HG02970 (cell line): ENCODE measurements at regions not wholly inside any gene's neighbourhood (a gene's known extent, or its start where the extent isn't known, plus 50 kb on each side); places are given as distances from the start of the nearest gene placed in this dataset.

Source experiments
- ATAC-seq: cut with Tn5 transposase; IDR thresholded peaks from one replicate; pipeline ENCODE4 v1.9.1; 2021; ENCODE audit warnings: mild to moderate bottlenecking, moderate library complexity, moderate number of reproducible peaks; ENCODE audit not compliant: unreplicated experiment, low FRiP score

GRCh38 chr10:62543571-62544355 lies 169.6 kb downstream of the ZNF365 start:
- ATAC-seq = no peak

GRCh38 chr10:62545160-62546066 lies 171.2 kb downstream of the ZNF365 start:
- no peak for ATAC-seq

GRCh38 chr10:62548686-62549085 lies 174.5 kb downstream of the ZNF365 start:
- ATAC-seq = no peak

- ATAC-seq = no peak
These were observed 176.0 kb downstream of the ZNF365 start for GRCh38 chr10:62550173-62550572.

GRCh38 chr10:62554632-62555199 lies 180.5 kb downstream of the ZNF365 start:
- no peak for ATAC-seq

- no peak for ATAC-seq
These were observed 185.5 kb downstream of the ZNF365 start for GRCh38 chr10:62559481-62560200.

- ATAC-seq = no peak
These were observed 186.1 kb downstream of the ZNF365 start for GRCh38 chr10:62560201-62560819.

- no peak for ATAC-seq
These were observed 187.0 kb downstream of the ZNF365 start for GRCh38 chr10:62561151-62561550.

- no peak for ATAC-seq
These were observed 187.9 kb downstream of the ZNF365 start for GRCh38 chr10:62562101-62562500.

GRCh38 chr10:62562795-62563194 lies 188.6 kb downstream of the ZNF365 start:
- ATAC-seq = no peak

- no peak for ATAC-seq
These were observed 199.8 kb downstream of the ZNF365 start for GRCh38 chr10:62573929-62574328.

GRCh38 chr10:62577076-62577475 lies 202.9 kb downstream of the ZNF365 start:
- no peak for ATAC-seq

GRCh38 chr10:62577666-62578291 lies 203.6 kb downstream of the ZNF365 start:
- ATAC-seq = no peak

- no peak for ATAC-seq
These were observed 204.1 kb downstream of the ZNF365 start for GRCh38 chr10:62578301-62578700.

- ATAC-seq = no peak
These were observed 204.7 kb downstream of the ZNF365 start for GRCh38 chr10:62578916-62579315.

GRCh38 chr10:62580396-62580795 lies 206.2 kb downstream of the ZNF365 start:
- no peak for ATAC-seq

GRCh38 chr10:62581351-62581750 lies 207.2 kb downstream of the ZNF365 start:
- ATAC-seq = no peak

- no peak for ATAC-seq
These were observed 208.0 kb downstream of the ZNF365 start for GRCh38 chr10:62582101-62582705.

GRCh38 chr10:62582804-62583208 lies 208.6 kb downstream of the ZNF365 start:
- ATAC-seq = no peak
